ENCODE measurements at regions not wholly inside any gene's neighbourhood (a gene's known extent, or its start where the extent isn't known, plus 50 kb on each side); places are given as distances from the start of the nearest gene placed in this dataset.

- DNase-seq: no peak
- H3K36me3 Mint-ChIP-seq (ENCODE audit: insufficient read depth): no peaks in the 10 kb centered on the region
- H3K4me3 Mint-ChIP-seq: no peak overlapping the region
- no peaks in the 10 kb centered on the region for H3K27me3 Mint-ChIP-seq (ENCODE audit: low read depth)
- no peak for ATAC-seq
- H3K9me3 Mint-ChIP-seq: no peaks in the 10 kb centered on the region
- H3K4me1 Mint-ChIP-seq (ENCODE audit: low read depth): no peaks in the 10 kb centered on the region
These were observed 306.5 kb downstream of the PLOD2 start for GRCh38 chr3:145854499-145854898.

GRCh38 chr3:145857956-145858355 lies 303.0 kb downstream of the PLOD2 start:
- Mint-ChIP-seq H3K27me3 (ENCODE audit: low read depth) (no peaks in the 10 kb centered on the region), H3K4me3 (no peak overlapping the region), H3K4me1 (ENCODE audit: low read depth) (no peaks in the 10 kb centered on the region), H3K9me3 (peaks cover 3% of the 10 kb centered on the region), H3K36me3 (ENCODE audit: insufficient read depth) (no peaks in the 10 kb centered on the region)
- DNase-seq: no peak
- ATAC-seq: no peak

- ATAC-seq: no peak
- Mint-ChIP-seq H3K9me3 (peaks cover 3% of the 10 kb centered on the region), H3K4me3 (no peak overlapping the region), H3K4me1 (ENCODE audit: low read depth) (no peaks in the 10 kb centered on the region), H3K36me3 (ENCODE audit: insufficient read depth) (no peaks in the 10 kb centered on the region), H3K27me3 (ENCODE audit: low read depth) (no peaks in the 10 kb centered on the region)
- no peak for DNase-seq
These were observed 296.6 kb downstream of the PLOD2 start for GRCh38 chr3:145864336-145864735.

GRCh38 chr3:145865399-145866018 lies 295.5 kb downstream of the PLOD2 start:
- H3K4me1 Mint-ChIP-seq (ENCODE audit: low read depth): no peaks in the 10 kb centered on the region
- no peak for ATAC-seq
- H3K27me3 Mint-ChIP-seq (ENCODE audit: low read depth): no peaks in the 10 kb centered on the region
- no peak for DNase-seq
- H3K9me3 Mint-ChIP-seq: no peaks in the 10 kb centered on the region
- H3K4me3 Mint-ChIP-seq: no peak overlapping the region
- no peaks in the 10 kb centered on the region for H3K36me3 Mint-ChIP-seq (ENCODE audit: insufficient read depth)

- no peak for DNase-seq
- H3K9me3 Mint-ChIP-seq: no peaks in the 10 kb centered on the region
- no peak overlapping the region for H3K4me3 Mint-ChIP-seq
- no peaks in the 10 kb centered on the region for H3K4me1 Mint-ChIP-seq (ENCODE audit: low read depth)
- no peak for ATAC-seq
- no peaks in the 10 kb centered on the region for H3K27me3 Mint-ChIP-seq (ENCODE audit: low read depth)
- H3K36me3 Mint-ChIP-seq (ENCODE audit: insufficient read depth): no peaks in the 10 kb centered on the region
These were observed 291.0 kb downstream of the PLOD2 start for GRCh38 chr3:145869958-145870357.

GRCh38 chr3:145882436-145882835 lies 278.5 kb downstream of the PLOD2 start:
- ATAC-seq (no peak), DNase-seq (no peak)

GRCh38 chr3:145889730-145890129 lies 271.3 kb downstream of the PLOD2 start:
- Mint-ChIP-seq H3K27me3 (ENCODE audit: low read depth) (no peaks in the 10 kb centered on the region), H3K9me3 (peaks cover 12% of the 10 kb centered on the region), H3K4me1 (ENCODE audit: low read depth) (no peaks in the 10 kb centered on the region), H3K36me3 (ENCODE audit: insufficient read depth) (no peaks in the 10 kb centered on the region), H3K4me3 (no peak overlapping the region)
- ATAC-seq (no peak), DNase-seq (no peak)

More at GRCh38 chr3:145882436-145882835, 278.5 kb downstream of the PLOD2 start:
- H3K4me1 Mint-ChIP-seq (ENCODE audit: low read depth): no peaks in the 10 kb centered on the region
- no peaks in the 10 kb centered on the region for H3K27me3 Mint-ChIP-seq (ENCODE audit: low read depth)
- H3K36me3 Mint-ChIP-seq (ENCODE audit: insufficient read depth): no peaks in the 10 kb centered on the region
- H3K9me3 Mint-ChIP-seq: peaks cover 8% of the 10 kb centered on the region
- no peak overlapping the region for H3K4me3 Mint-ChIP-seq

- Mint-ChIP-seq H3K4me1 (ENCODE audit: low read depth) (no peaks in the 10 kb centered on the region), H3K4me3 (no peak overlapping the region), H3K27me3 (ENCODE audit: low read depth) (no peaks in the 10 kb centered on the region), H3K36me3 (ENCODE audit: insufficient read depth) (no peaks in the 10 kb centered on the region), H3K9me3 (peaks cover 8% of the 10 kb centered on the region)
- ATAC-seq (no peak), DNase-seq (no peak)
These were observed 268.1 kb downstream of the PLOD2 start for GRCh38 chr3:145892869-145893268.

- H3K9me3 Mint-ChIP-seq: peaks cover 8% of the 10 kb centered on the region
- no peak for ATAC-seq
- H3K4me3 Mint-ChIP-seq: no peak overlapping the region
- H3K27me3 Mint-ChIP-seq (ENCODE audit: low read depth): no peaks in the 10 kb centered on the region
- no peaks in the 10 kb centered on the region for H3K4me1 Mint-ChIP-seq (ENCODE audit: low read depth)
- no peak for DNase-seq
- no peaks in the 10 kb centered on the region for H3K36me3 Mint-ChIP-seq (ENCODE audit: insufficient read depth)
These were observed 267.7 kb downstream of the PLOD2 start for GRCh38 chr3:145893331-145893730.

- H3K4me1 Mint-ChIP-seq (ENCODE audit: low read depth): no peaks in the 10 kb centered on the region
- DNase-seq (no peak), ATAC-seq (no peak)
- no peaks in the 10 kb centered on the region for H3K36me3 Mint-ChIP-seq (ENCODE audit: insufficient read depth)
- no peak overlapping the region for H3K4me3 Mint-ChIP-seq
- H3K9me3 Mint-ChIP-seq: peaks cover 4% of the 10 kb centered on the region
- no peaks in the 10 kb centered on the region for H3K27me3 Mint-ChIP-seq (ENCODE audit: low read depth)
These were observed 262.5 kb downstream of the PLOD2 start for GRCh38 chr3:145898487-145898886.

GRCh38 chr3:145899241-145899640 lies 261.7 kb downstream of the PLOD2 start:
- Mint-ChIP-seq H3K27me3 (ENCODE audit: low read depth) (no peaks in the 10 kb centered on the region), H3K4me1 (ENCODE audit: low read depth) (no peaks in the 10 kb centered on the region), H3K4me3 (no peak overlapping the region), H3K9me3 (no peaks in the 10 kb centered on the region), H3K36me3 (ENCODE audit: insufficient read depth) (no peaks in the 10 kb centered on the region)
- ATAC-seq (no peak), DNase-seq (no peak)

- Mint-ChIP-seq H3K4me1 (ENCODE audit: low read depth) (no peaks in the 10 kb centered on the region), H3K27me3 (ENCODE audit: low read depth) (no peaks in the 10 kb centered on the region), H3K36me3 (ENCODE audit: insufficient read depth) (no peaks in the 10 kb centered on the region), H3K9me3 (no peaks in the 10 kb centered on the region), H3K4me3 (no peak overlapping the region)
- no peak for DNase-seq
- ATAC-seq: no peak
These were observed 260.7 kb downstream of the PLOD2 start for GRCh38 chr3:145900056-145900829.

- Mint-ChIP-seq H3K27me3 (ENCODE audit: low read depth) (no peaks in the 10 kb centered on the region), H3K4me3 (no peak overlapping the region), H3K4me1 (ENCODE audit: low read depth) (no peaks in the 10 kb centered on the region), H3K36me3 (ENCODE audit: insufficient read depth) (no peaks in the 10 kb centered on the region), H3K9me3 (no peaks in the 10 kb centered on the region)
- ATAC-seq (no peak), DNase-seq (no peak)
These were observed 258.8 kb downstream of the PLOD2 start for GRCh38 chr3:145902166-145902565.

GRCh38 chr3:145903472-145904013 lies 257.4 kb downstream of the PLOD2 start:
- Mint-ChIP-seq H3K4me1 (ENCODE audit: low read depth) (no peaks in the 10 kb centered on the region), H3K4me3 (no peak overlapping the region), H3K36me3 (ENCODE audit: insufficient read depth) (no peaks in the 10 kb centered on the region), H3K9me3 (no peaks in the 10 kb centered on the region), H3K27me3 (ENCODE audit: low read depth) (no peaks in the 10 kb centered on the region)
- DNase-seq (no peak), ATAC-seq (no peak)

GRCh38 chr3:145904138-145904537 lies 256.8 kb downstream of the PLOD2 start:
- DNase-seq: no peak
- H3K4me3 Mint-ChIP-seq: no peak overlapping the region
- no peaks in the 10 kb centered on the region for H3K9me3 Mint-ChIP-seq
- no peak for ATAC-seq
- no peaks in the 10 kb centered on the region for H3K36me3 Mint-ChIP-seq (ENCODE audit: insufficient read depth)
- no peaks in the 10 kb centered on the region for H3K27me3 Mint-ChIP-seq (ENCODE audit: low read depth)
- no peaks in the 10 kb centered on the region for H3K4me1 Mint-ChIP-seq (ENCODE audit: low read depth)

Data from activated T-cell treated with anti-CD3 and anti-CD28 coated beads, Interleukin-2, amount 50 U/mL, for 4 hours (primary cell).